HG02852 (cell line): ENCODE measurements at regions not wholly inside any gene's neighbourhood (a gene's known extent, or its start where the extent isn't known, plus 50 kb on each side); places are given as distances from the start of the nearest gene placed in this dataset.

ENCODE experiments used
- ATAC-seq: cut with Tn5 transposase; IDR thresholded peaks from one replicate; pipeline ENCODE4 v1.9.1; 2021; ENCODE audit warnings: mild to moderate bottlenecking, moderate library complexity; ENCODE audit not compliant: unreplicated experiment

DNA sequence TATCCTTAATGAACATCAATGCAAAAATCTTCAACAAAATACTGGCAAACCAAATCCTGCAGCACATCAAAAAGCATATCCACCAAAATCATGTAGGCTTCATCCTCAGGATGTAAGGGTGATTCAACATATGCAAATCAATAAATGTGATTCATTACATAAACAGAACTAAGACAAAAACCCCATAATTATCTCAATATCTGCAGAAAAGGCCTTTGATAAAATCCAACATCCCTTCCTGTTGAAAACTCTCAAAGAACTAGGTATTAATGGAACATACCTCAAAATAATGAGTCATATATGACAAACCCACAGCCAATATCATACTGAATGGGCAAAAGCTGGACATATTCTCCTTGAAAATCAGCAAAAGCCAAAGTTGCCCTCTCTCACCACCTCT, 54.6 kb upstream of the DEPDC1 start:
- no peak for ATAC-seq

DNA sequence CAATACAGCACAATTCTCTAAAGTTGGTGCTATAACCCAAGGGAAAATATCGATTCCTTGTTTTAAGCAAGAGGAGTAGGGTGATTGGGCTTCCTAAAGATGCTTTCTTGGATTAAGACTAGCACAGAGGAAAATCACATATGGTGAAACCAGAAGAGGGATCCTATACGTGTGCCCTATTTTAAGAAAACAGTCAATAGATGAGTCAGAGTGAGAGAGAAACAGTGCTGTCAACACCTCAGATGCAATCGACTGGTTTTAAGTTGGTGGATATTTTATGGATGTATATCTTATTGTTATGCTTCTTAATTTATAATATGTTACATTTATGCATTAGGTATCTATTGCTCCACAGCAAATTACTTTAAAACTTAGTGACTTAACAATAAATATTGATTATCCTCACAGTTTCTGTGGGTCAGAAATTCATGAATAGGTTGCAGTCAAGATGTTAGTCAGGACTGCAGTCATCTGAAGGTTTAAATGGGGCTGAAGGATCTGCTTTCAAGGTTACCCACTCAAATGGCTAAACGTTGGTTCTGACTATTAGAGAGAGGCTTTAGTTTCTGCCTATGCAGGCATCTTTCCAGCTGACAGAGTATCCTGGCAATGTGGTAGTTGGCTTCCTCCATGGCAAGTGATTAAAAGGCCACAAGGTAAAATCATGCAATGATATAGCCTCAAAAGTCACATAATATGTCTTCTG, 61.6 kb upstream of the DEPDC1 start:
- no peak for ATAC-seq

- ATAC-seq, result no peak
Observed at GRCh38 chr1:68565923-68566322, 69.0 kb upstream of the DEPDC1 start.

DNA sequence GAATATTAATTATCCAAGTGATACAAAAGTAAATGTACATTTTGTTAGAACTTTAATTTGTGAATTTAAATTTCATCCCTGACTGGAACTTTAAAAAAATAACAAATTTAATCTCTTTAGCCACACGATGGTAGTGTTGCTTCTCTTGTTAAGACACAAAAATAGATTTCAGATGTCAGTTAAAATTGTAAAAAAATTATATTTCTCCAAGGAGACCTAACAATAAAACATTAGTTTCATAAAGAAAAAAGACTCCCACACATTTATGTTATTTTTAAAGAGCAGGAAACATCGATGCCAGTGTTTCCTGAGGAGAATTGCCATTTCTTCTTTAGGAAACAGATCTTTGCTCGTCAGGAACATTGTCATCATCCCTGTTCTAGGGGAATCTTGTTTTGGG, 74.0 kb upstream of the DEPDC1 start:
- no peak for ATAC-seq

- ATAC-seq, result no peak
Observed at GRCh38 chr1:68571454-68572235, 74.8 kb upstream of the DEPDC1 start.

GRCh38 chr1:68585351-68585750, 88.5 kb upstream of the DEPDC1 start:
- no peak for ATAC-seq

- no peak for ATAC-seq
Observed at GRCh38 chr1:68586766-68587165, 89.9 kb upstream of the DEPDC1 start.

DNA sequence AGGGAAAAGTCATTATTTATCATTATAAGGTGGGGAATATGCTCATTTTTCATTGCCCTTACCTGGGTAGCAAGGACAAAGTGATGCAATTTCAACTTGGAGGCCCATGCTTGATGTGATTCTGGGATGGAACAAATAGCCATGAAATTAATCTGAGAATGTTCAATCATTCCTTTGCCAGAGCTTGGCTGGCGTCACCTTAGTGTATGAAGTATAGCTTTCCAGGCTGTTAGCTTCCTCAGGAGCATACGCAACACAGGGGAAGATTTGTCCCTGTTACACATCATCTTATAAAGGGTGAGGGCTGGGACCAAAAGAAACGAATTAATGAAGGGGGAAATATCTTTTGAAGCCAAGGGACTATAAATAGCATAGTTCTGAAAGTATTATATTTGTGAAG, 91.4 kb upstream of the DEPDC1 start:
- ATAC-seq, result no peak

DNA sequence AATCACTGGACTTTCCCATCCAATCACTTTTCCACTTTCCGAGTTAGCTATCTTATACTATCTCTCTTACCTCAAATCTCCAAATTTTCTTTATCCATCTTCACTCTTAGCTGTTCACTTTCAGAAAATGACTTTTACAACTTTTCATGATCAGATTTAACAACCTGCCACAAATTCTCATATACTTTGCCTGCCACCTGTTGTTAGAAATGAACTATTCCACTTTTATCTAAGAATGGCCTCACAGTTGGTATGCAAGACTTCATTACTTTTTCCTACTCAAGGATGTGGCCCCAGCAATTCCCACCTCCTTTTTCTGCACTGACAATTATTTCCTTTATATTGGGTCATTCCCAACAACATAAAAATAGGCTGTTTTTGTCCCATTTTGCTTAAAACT, 93.6 kb upstream of the DEPDC1 start:
- ATAC-seq, result no peak

DNA sequence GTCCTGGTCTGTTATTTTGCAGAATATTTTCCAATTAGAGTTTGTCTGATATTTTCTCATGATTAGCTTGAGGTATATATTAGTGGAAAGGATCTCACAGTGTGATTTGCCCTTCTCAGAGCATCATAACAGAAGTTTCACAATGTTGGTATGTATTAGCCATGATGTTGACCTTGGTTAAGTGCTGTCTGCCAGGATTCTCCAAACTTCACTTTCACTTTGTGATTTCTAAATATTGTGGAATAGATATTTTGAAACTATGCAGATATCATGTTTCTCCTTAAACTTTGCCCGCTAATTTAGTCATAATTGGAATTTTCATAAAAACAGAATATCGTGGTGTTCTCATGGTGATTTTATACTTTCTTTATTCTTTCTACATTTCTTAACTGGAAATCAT, 98.0 kb upstream of the DEPDC1 start:
- ATAC-seq, result no peak

GRCh38 chr1:68600049-68600661, 103.3 kb upstream of the DEPDC1 start:
- no peak for ATAC-seq

GRCh38 chr1:68608289-68608688, 111.4 kb upstream of the DEPDC1 start:
- ATAC-seq, result no peak

DNA sequence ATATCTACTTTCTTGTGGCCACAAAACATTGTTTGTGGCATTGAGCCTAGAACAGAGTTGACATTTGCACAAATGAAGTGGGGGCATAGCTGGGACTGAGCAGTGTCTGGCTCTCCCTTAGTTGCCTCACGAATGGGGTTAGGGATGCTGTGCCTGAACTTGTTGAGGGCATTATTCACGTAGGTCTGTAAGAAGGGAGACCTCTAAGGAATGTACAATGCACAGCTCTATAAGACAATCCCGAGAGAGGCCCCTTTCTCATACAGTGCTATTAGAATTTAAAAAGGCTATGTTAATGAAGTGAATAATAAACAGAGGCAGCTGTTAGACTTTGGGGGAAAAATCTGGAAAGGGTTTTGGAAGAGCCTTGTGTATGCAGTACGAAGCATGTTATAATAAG, 118.4 kb upstream of the DEPDC1 start:
- no peak for ATAC-seq

DNA sequence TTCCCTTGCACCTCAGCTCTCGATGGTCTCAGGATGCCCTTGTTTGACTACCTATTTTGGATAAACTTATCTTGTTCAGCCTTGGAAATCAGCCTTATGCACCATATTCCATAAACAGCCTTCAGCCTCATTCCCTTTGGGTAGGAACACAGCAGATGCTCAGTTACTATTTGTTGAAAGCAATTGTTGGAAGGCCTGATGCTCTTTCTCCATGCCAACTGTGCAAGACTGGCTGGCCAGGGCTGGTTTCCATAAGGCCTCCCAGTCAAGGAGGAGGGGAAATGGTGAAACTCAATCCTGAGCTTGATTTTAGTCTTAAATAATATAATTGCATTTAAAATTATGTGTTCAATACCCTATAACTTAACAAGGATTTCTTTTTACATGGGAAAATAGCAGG, 121.1 kb upstream of the DEPDC1 start:
- ATAC-seq, result no peak

- ATAC-seq, result no peak
Observed at GRCh38 chr1:68620571-68620970, 123.7 kb upstream of the DEPDC1 start.

DNA sequence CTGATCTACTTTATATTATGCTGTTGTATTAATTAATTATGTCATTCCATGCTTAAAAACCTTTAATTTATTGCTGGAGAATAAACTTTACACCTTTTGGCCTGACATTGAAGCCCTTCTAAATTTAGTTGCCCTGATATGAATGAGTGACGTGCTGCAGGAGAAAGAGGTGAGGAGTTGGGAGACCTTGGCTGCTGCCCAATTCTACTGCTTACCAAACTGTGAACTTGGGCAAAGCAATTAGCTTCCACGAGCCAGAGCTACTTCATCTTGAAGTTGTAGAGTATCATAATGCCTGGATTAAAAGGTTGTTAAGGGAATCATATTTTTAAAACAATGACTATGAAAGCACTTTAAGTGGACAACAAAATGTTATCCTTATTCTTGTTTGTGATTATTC, 126.8 kb upstream of the DEPDC1 start:
- ATAC-seq, result no peak

GRCh38 chr1:68624233-68624632, 127.4 kb upstream of the DEPDC1 start:
- ATAC-seq, result no peak

DNA sequence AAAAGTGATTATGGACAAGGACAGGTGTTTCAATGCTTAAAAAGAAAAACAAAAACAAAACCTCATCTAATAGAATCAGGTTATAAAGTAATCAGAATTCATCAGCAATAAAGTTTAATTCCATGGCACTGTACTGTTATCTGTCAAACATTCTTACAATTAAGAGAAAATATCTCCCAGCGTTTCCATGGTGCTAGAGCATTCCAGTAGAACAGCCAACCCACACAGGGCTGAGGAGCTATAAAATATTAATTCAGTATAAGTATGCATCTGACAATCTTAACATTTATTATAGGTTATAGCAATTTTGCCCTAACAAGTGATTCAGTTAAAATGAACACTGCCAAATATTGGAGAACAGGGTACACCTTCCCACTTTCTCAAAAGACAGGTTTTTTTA, 128.7 kb upstream of the DEPDC1 start:
- no peak for ATAC-seq

DNA sequence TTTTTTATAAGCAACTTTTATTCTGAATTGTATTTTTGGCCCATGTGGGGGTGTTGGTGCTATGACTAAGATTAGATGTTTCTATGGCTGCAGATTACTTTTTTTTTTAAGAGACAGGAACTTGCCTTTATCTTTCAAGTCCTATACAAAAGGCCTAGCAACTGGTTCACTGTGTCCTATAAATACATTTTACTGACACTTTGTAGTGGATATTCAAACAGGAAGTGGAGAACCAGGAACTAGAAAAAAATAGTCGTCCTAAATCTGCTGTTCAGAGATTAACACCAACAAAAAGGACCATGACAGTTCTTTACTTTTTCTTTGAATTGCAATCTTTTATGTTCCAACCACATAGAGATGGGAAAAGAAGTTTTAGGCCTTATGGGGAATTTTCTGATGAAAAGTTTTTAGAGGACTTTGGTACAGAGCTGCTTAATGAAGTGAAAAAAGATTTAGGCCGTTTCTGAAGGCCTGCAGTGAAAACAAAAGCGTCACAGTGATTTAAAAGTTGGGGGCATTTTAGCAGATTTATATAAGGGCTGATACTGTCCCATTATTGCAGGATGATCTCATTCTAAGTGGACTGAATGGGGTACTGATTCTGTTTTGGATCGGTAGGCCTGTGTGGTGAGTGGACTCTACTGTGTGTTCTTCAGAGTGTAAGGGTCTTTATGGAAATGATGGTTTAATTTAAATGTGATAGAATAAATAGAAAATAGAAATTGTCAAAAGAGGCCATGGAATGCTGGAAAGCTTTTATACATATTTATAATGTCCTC, 136.4 kb upstream of the DEPDC1 start:
- ATAC-seq, result no peak

GRCh38 chr1:68644504-68644903, 147.6 kb upstream of the DEPDC1 start:
- no peak for ATAC-seq

DNA sequence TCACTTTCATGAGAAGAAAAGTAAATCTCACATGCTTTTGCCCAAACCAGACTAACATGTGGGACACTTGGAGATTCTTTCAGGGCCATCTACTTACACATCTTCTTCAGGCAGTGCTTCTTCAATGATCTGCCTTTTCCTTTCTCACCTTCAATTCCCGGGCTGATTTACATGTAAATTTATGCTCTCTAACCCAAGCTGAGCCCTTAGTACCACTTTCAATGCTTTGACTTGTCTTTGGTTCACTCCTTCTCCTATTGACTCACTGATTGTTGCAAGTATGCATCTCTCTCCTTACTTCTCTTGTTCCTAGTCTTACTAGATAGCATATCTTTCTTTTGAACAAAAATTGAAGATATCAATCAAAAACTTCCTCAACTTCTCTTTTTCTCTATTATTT, 154.2 kb upstream of the DEPDC1 start:
- ATAC-seq, result no peak
